Spleen (tissue), 11 donors: ENCODE measurements at regions not wholly inside any gene's neighbourhood (a gene's known extent, or its start where the extent isn't known, plus 50 kb on each side); places are given as distances from the start of the nearest gene placed in this dataset.

ENCODE experiments used
- DNase-seq: peaks from one replicate; pipeline ENCODE4 v3.0.0-alpha.2; 2020
- H3K27ac ChIP-seq, 8 donors: fragments of 200-600 bp; sonication (generic) in 7 of 8; 1 replicate in 4 of 8; 2 replicates in 4 of 8; pipeline versions ENCODE4 v1.5.0 to v1.8.0; 2016 to 2021; ENCODE audit warnings: inconsistent platforms in 4 of 8, mild to moderate bottlenecking in 4 of 8, moderate library complexity in 1 of 8
- H3K27me3 ChIP-seq, 7 donors: fragments of 200-600 bp; sonication (generic) in 6 of 7; replicated peaks in 1 of 7; 1 replicate in 4 of 7; 2 replicates in 3 of 7; pipeline versions ENCODE4 v1.5.0 to v1.8.0; 2016 to 2021; ENCODE audit warnings: inconsistent platforms in 3 of 7, mild to moderate bottlenecking in 1 of 7
- H3K36me3 ChIP-seq, 6 donors: fragments of 200-600 bp; sonication (generic) in 5 of 6; 1 replicate in 4 of 6; 2 replicates in 2 of 6; pipeline versions ENCODE4 v1.5.0 to v1.8.0; 2016 to 2021; ENCODE audit warnings: inconsistent platforms in 2 of 6
- H3K4me1 ChIP-seq, 6 donors: fragments of 200-600 bp; sonication (generic) in 5 of 6; 1 replicate in 3 of 6; 2 replicates in 3 of 6; pipeline versions ENCODE4 v1.5.0 to v1.8.0; 2016 to 2021; ENCODE audit warnings: inconsistent platforms in 3 of 6
- H3K4me3 ChIP-seq, 8 donors: fragments of 200-600 bp; sonication (generic) in 7 of 8; 1 replicate in 4 of 8; 2 replicates in 4 of 8; pipeline versions ENCODE4 v1.5.0 to v1.8.0; 2016 to 2021; ENCODE audit warnings: inconsistent platforms in 4 of 8, mild to moderate bottlenecking in 4 of 8, moderate library complexity in 2 of 8
- H3K9me3 ChIP-seq, 8 donors: fragments of 200-600 bp; sonication (generic) in 7 of 8; 1 replicate in 4 of 8; 2 replicates in 4 of 8; pipeline versions ENCODE4 v1.5.0 to v1.8.0; 2016 to 2021; ENCODE audit warnings: inconsistent platforms in 4 of 8
- CTCF ChIP-seq, 11 experiments: fragments of 200-600 bp in 7 of 11; fragments of 450-650 bp in 4 of 11; sonication (generic) in 4 of 11; IDR thresholded peaks in 8 of 11; conservative IDR thresholded peaks in 3 of 11; 1 replicate in 7 of 11; 2 replicates in 4 of 11; pipeline versions ENCODE4 v1.4.0 to v1.8.0; 2016 to 2021; ENCODE audit warnings: antibody characterized with exemption in 11 of 11, inconsistent platforms in 4 of 11, mild to moderate bottlenecking in 1 of 11
- POLR2A ChIP-seq, 3 donors: fragments of 450-650 bp; IDR thresholded peaks; one replicate each; pipeline ENCODE4 v1.5.1; 2017; ENCODE audit warnings: antibody characterized with exemption in 3 of 3, mild to moderate bottlenecking in 1 of 3
- POLR2AphosphoS5 ChIP-seq, 3 donors: sonication (generic); formaldehyde crosslinking; IDR thresholded peaks; one replicate each; pipeline ENCODE4 v1.5.1; 2017; ENCODE audit warnings: antibody characterized with exemption in 3 of 3
- WGBS, 5 donors: extraction: QIAGEN DNeasy Blood & Tissue Kit in 3 of 5; methylation state at CpG; one replicate each; pipeline versions ENCODE4 v1.1.5 to v1.1.7; 2013 to 2018; 5-methylcytosine and 5-hydroxymethylcytosine counted together
- intact Hi-C: fragments of 100-400 bp; cut with DNase I; formaldehyde crosslinking; loops from one replicate; pipeline ENCODE4 v1.15.0; 2023; ENCODE audit warnings: low total_unique reads
- donor health status: healthy with polysubstance abuse.
- donor health status: DM: no; HTN: no; CAD: no; lungs with moderate emphysema.
- donor health status: DM: no; HTN: no; CAD: no.
- donor health status: Bipolar disorder and iron deficiency.
- donor health status: healthy.
- donor health status: DM: no; HTN: no; CAD: no.
- donor health status: DM: yes; HTN: yes; CAD: no.

GRCh38 chr1:215360758-215361157, 206.3 kb upstream of the KCTD3 start:
- TF ChIP-seq POLR2A (IDR thresholded peaks at IDR 0.05) (no peak), POLR2AphosphoS5 (IDR thresholded peaks at IDR 0.05) (no peak), CTCF (IDR thresholded peaks at IDR 0.05 in 8 of 11, conservative IDR thresholded peaks at IDR 0.05 in 3 of 11) (no peak)
- Histone ChIP-seq H3K27me3 (no peaks in the 10 kb centered on the region), H3K9me3 (peaks cover 0 to 18% (median 2%) of the 10 kb centered on the region in 8 donors), H3K27ac (no peak overlapping the region), H3K36me3 (no peaks in the 10 kb centered on the region), H3K4me1 (no peaks in the 10 kb centered on the region), H3K4me3 (no peak overlapping the region)
- no peak for DNase-seq
- intact Hi-C loops: no loop called here
- WGBS, 5 donors: 82 to 93% (median 93%) methylated on average over 2 of the region's 2 CpGs

- no peak overlapping the region for H3K27ac ChIP-seq
- H3K27me3 ChIP-seq: no peaks in the 10 kb centered on the region
- TF ChIP-seq POLR2AphosphoS5 (IDR thresholded peaks at IDR 0.05) (no peak), CTCF (IDR thresholded peaks at IDR 0.05 in 8 of 11, conservative IDR thresholded peaks at IDR 0.05 in 3 of 11) (no peak), POLR2A (IDR thresholded peaks at IDR 0.05) (no peak)
- intact Hi-C loops: no loop called here
- DNase-seq: no peak
- H3K9me3 ChIP-seq: peaks cover 0 to 8% (median 2%) of the 10 kb centered on the region in 8 donors
- H3K36me3 ChIP-seq: no peaks in the 10 kb centered on the region
- no peak overlapping the region for H3K4me3 ChIP-seq
- no peaks in the 10 kb centered on the region for H3K4me1 ChIP-seq
Measured at GRCh38 chr1:215375381-215375780, 191.7 kb upstream of the KCTD3 start.

- no peak for DNase-seq
- 64 to 78% (median 67%) methylated on average over 2 of the region's 2 CpGs for WGBS, 5 donors
- intact Hi-C loops: no loop called here
- H3K36me3 ChIP-seq: no peaks in the 10 kb centered on the region
- H3K27ac ChIP-seq: no peak overlapping the region
- H3K27me3 ChIP-seq: no peaks in the 10 kb centered on the region
- no peak overlapping the region for H3K4me3 ChIP-seq
- peaks cover 0 to 6% (median 0%) of the 10 kb centered on the region in 8 donors for H3K9me3 ChIP-seq
- H3K4me1 ChIP-seq: no peaks in the 10 kb centered on the region
- TF ChIP-seq POLR2A (IDR thresholded peaks at IDR 0.05) (no peak), POLR2AphosphoS5 (IDR thresholded peaks at IDR 0.05) (no peak), CTCF (IDR thresholded peaks at IDR 0.05 in 8 of 11, conservative IDR thresholded peaks at IDR 0.05 in 3 of 11) (no peak)
Measured at GRCh38 chr1:215376544-215377264, 190.4 kb upstream of the KCTD3 start.

GRCh38 chr1:215377746-215378145, 189.4 kb upstream of the KCTD3 start:
- peaks cover 0 to 15% (median 0%) of the 10 kb centered on the region in 8 donors for H3K9me3 ChIP-seq
- no peaks in the 10 kb centered on the region for H3K27me3 ChIP-seq
- intact Hi-C loops: no loop called here
- TF ChIP-seq POLR2A (IDR thresholded peaks at IDR 0.05) (no peak), POLR2AphosphoS5 (IDR thresholded peaks at IDR 0.05) (no peak), CTCF (IDR thresholded peaks at IDR 0.05 in 8 of 11, conservative IDR thresholded peaks at IDR 0.05 in 3 of 11) (no peak)
- H3K4me1 ChIP-seq: no peaks in the 10 kb centered on the region
- H3K4me3 ChIP-seq: no peak overlapping the region
- 65 to 81% (median 71%) methylated on average over 2 of the region's 2 CpGs for WGBS, 5 donors
- H3K27ac ChIP-seq: no peak overlapping the region
- H3K36me3 ChIP-seq: no peaks in the 10 kb centered on the region
- DNase-seq: no peak
